Small intestine (tissue), 7 donors: ENCODE measurements at regions not wholly inside any gene's neighbourhood (a gene's known extent, or its start where the extent isn't known, plus 50 kb on each side); places are given as distances from the start of the nearest gene placed in this dataset.

Experiments used
- DNase-seq, 2 donors: peaks; one replicate each; pipeline versions ENCODE4 v3.0.0 to v3.0.0-alpha.2; 2013
- FAIRE-seq: peaks from 2 replicates; lab custom pipeline; 2012; peaks lifted over from hg19 to GRCh38; lab: Jason Lieb, UNC
- H3K27ac ChIP-seq, 3 donors: one replicate each; pipeline ENCODE4 v1.5.1; 2013; ENCODE audit warnings: low read length in 2 of 3, mild to moderate bottlenecking in 2 of 3, control low read depth in 1 of 3, inconsistent platforms in 1 of 3, low read depth in 1 of 3, moderate library complexity in 1 of 3
- H3K27me3 ChIP-seq, 3 donors: one replicate each; pipeline ENCODE4 v1.6.1; 2013; ENCODE audit warnings: low read length in 3 of 3, inconsistent platforms in 1 of 3; ENCODE audit not compliant: control insufficient read depth in 3 of 3, insufficient read depth in 3 of 3
- H3K36me3 ChIP-seq, 3 donors: one replicate each; pipeline ENCODE4 v1.6.1; 2013; ENCODE audit warnings: low read length in 3 of 3, inconsistent platforms in 1 of 3, low read depth in 1 of 3, mild to moderate bottlenecking in 1 of 3, moderate library complexity in 1 of 3; ENCODE audit not compliant: control insufficient read depth in 3 of 3, insufficient read depth in 2 of 3
- H3K4me1 ChIP-seq, 3 donors: one replicate each; pipeline ENCODE4 v1.6.1; 2013; ENCODE audit warnings: low read length in 2 of 3, inconsistent platforms in 1 of 3, low read depth in 1 of 3, mild to moderate bottlenecking in 1 of 3, moderate library complexity in 1 of 3; ENCODE audit not compliant: control insufficient read depth in 3 of 3, insufficient read depth in 2 of 3
- H3K4me3 ChIP-seq, 3 donors: one replicate each; pipeline ENCODE4 v1.5.1; 2013; ENCODE audit warnings: low read length in 3 of 3, control low read depth in 1 of 3, inconsistent platforms in 1 of 3, low read depth in 1 of 3, mild to moderate bottlenecking in 1 of 3, moderate library complexity in 1 of 3
- H3K9me3 ChIP-seq, 2 donors: one replicate each; pipeline ENCODE4 v1.6.1; 2013; ENCODE audit warnings: low read depth in 1 of 2, low read length in 1 of 2; ENCODE audit not compliant: control insufficient read depth in 2 of 2, insufficient read depth in 1 of 2
- whole genome bisulfite sequencing, 3 donors: extraction: QIAGEN DNeasy Blood & Tissue Kit; methylation state at CpG; one replicate each; pipeline ENCODE4 v1.1.7; 2013; 5-methylcytosine and 5-hydroxymethylcytosine counted together
- donor health status: healthy with polysubstance abuse.
- donor health status: control.
- donor health status: control.
- donor health status: Bipolar disorder and iron deficiency.
- donor health status: healthy.

- H3K27me3 ChIP-seq, result no peaks in the 10 kb centered on the region
- WGBS, 3 donors, result 62 to 74% (median 68%) methylated on average over 2 of the region's 2 CpGs
- H3K9me3 ChIP-seq, result no peaks in the 10 kb centered on the region
- H3K27ac ChIP-seq, result no peak overlapping the region
- no peaks in the 10 kb centered on the region for H3K36me3 ChIP-seq
- DNase-seq (no peak), FAIRE-seq (no peak)
- no peak overlapping the region for H3K4me3 ChIP-seq
- no peaks in the 10 kb centered on the region for H3K4me1 ChIP-seq
These were observed 757.1 kb upstream of the PIK3C3 start for GRCh38 chr18:41197967-41198366.

- no peak overlapping the region for H3K27ac ChIP-seq
- H3K4me1 ChIP-seq, result no peaks in the 10 kb centered on the region
- no peaks in the 10 kb centered on the region for H3K27me3 ChIP-seq
- 46 to 56% (median 55%) methylated on average over 5 of the region's 5 CpGs for WGBS, 3 donors
- H3K4me3 ChIP-seq, result no peak overlapping the region
- no peaks in the 10 kb centered on the region for H3K36me3 ChIP-seq
- DNase-seq (no peak), FAIRE-seq (no peak)
- H3K9me3 ChIP-seq, result no peaks in the 10 kb centered on the region
These were observed 784.7 kb upstream of the PIK3C3 start for GRCh38 chr18:41170346-41170745.

GRCh38 chr18:41165625-41166024, 789.4 kb upstream of the PIK3C3 start:
- H3K9me3 ChIP-seq, result no peaks in the 10 kb centered on the region
- 69 to 82% (median 74%) methylated on average over 2 of the region's 2 CpGs for WGBS, 3 donors
- H3K36me3 ChIP-seq, result no peaks in the 10 kb centered on the region
- no peaks in the 10 kb centered on the region for H3K4me1 ChIP-seq
- H3K27me3 ChIP-seq, result no peaks in the 10 kb centered on the region
- FAIRE-seq (no peak), DNase-seq (no peak)
- no peak overlapping the region for H3K27ac ChIP-seq
- H3K4me3 ChIP-seq, result no peak overlapping the region

GRCh38 chr18:41162781-41163180, 792.3 kb upstream of the PIK3C3 start:
- Histone ChIP-seq H3K27ac (no peak overlapping the region), H3K4me3 (no peak overlapping the region), H3K4me1 (no peaks in the 10 kb centered on the region), H3K27me3 (no peaks in the 10 kb centered on the region), H3K9me3 (no peaks in the 10 kb centered on the region), H3K36me3 (no peaks in the 10 kb centered on the region)
- WGBS, 3 donors, result 59 to 81% (median 77%) methylated on average over 4 of the region's 4 CpGs
- no peak for DNase-seq
- no peak for FAIRE-seq

- DNase-seq (no peak), FAIRE-seq (no peak)
- no peaks in the 10 kb centered on the region for H3K27me3 ChIP-seq
- H3K36me3 ChIP-seq, result no peaks in the 10 kb centered on the region
- H3K4me1 ChIP-seq, result no peaks in the 10 kb centered on the region
- WGBS, 3 donors, result 56 to 62% (median 59%) methylated on average over 4 of the region's 4 CpGs
- H3K4me3 ChIP-seq, result no peak overlapping the region
- H3K27ac ChIP-seq, result no peak overlapping the region
- no peaks in the 10 kb centered on the region for H3K9me3 ChIP-seq
These were observed 792.8 kb upstream of the PIK3C3 start for GRCh38 chr18:41162191-41162590.

- DNase-seq (no peak), FAIRE-seq (no peak)
- Histone ChIP-seq H3K27me3 (no peaks in the 10 kb centered on the region), H3K27ac (no peak overlapping the region), H3K36me3 (no peaks in the 10 kb centered on the region), H3K9me3 (no peaks in the 10 kb centered on the region), H3K4me3 (no peak overlapping the region), H3K4me1 (no peaks in the 10 kb centered on the region)
- 75 to 86% (median 78%) methylated on average over 4 of the region's 4 CpGs for WGBS, 3 donors
These were observed 798.9 kb upstream of the PIK3C3 start for GRCh38 chr18:41155910-41156851.

GRCh38 chr18:41155025-41155424, 800.0 kb upstream of the PIK3C3 start:
- H3K36me3 ChIP-seq, result no peaks in the 10 kb centered on the region
- no peaks in the 10 kb centered on the region for H3K9me3 ChIP-seq
- 61 to 70% (median 69%) methylated on average over 1 of the region's 1 CpG for WGBS, 3 donors
- DNase-seq, result no peak
- FAIRE-seq, result no peak
- no peaks in the 10 kb centered on the region for H3K27me3 ChIP-seq
- H3K27ac ChIP-seq, result no peak overlapping the region
- H3K4me1 ChIP-seq, result no peaks in the 10 kb centered on the region
- no peak overlapping the region for H3K4me3 ChIP-seq

- FAIRE-seq, result no peak
- 85 to 93% (median 86%) methylated on average over 2 of the region's 2 CpGs for WGBS, 3 donors
These were observed 801.2 kb upstream of the PIK3C3 start for GRCh38 chr18:41153871-41154270.

More at GRCh38 chr18:41153871-41154270, 801.2 kb upstream of the PIK3C3 start:
- Histone ChIP-seq H3K9me3 (no peaks in the 10 kb centered on the region), H3K4me3 (no peak overlapping the region), H3K27ac (no peak overlapping the region), H3K36me3 (no peaks in the 10 kb centered on the region), H3K27me3 (no peaks in the 10 kb centered on the region), H3K4me1 (no peaks in the 10 kb centered on the region)
- DNase-seq, result no peak
